Stimulated activated CD4-positive, alpha-beta T cell treated with anti-CD3 and anti-CD28 coated beads, TNF-alpha, amount 100 ng/mL, for 24 hours (primary cell): ENCODE measurements at regions not wholly inside any gene's neighbourhood (a gene's known extent, or its start where the extent isn't known, plus 50 kb on each side); places are given as distances from the start of the nearest gene placed in this dataset.

Experiments
- DNase-seq, 3 experiments: peaks; one replicate each; pipeline ENCODE4 v3.0.0-alpha.2; 2020; ENCODE audit warnings: low read depth in 3 of 3

DNA sequence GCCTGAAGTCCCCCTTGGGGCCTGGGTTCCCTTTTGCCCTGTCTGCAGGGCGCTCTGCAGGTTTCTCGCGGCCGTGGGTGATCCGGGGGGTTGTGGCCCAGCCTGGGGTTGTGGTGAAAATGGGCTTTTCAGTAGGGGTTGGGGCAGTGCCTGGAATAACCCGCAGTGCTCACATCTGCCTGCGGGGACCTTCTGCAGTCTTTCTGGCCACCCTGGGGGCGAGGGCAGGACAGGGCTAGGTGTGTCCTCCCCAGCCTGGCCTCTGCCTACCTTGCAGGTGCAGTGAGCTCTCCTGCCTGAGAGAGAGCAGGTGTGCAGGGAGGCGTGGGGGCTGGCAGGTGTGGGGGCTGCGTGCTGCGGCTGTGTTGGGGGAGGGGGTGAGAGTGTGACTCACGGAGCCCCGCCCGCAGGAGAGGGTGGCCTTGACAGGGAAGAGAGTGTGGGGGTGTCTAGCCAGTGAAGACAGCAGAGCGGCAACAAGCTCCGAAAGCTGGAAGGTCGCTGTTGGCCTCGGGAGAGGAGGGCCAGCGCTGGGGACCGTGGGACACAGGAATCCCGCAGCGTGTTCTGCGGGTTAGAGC, 131.4 kb downstream of the MRPL36 start:
- no peak for DNase-seq

DNA sequence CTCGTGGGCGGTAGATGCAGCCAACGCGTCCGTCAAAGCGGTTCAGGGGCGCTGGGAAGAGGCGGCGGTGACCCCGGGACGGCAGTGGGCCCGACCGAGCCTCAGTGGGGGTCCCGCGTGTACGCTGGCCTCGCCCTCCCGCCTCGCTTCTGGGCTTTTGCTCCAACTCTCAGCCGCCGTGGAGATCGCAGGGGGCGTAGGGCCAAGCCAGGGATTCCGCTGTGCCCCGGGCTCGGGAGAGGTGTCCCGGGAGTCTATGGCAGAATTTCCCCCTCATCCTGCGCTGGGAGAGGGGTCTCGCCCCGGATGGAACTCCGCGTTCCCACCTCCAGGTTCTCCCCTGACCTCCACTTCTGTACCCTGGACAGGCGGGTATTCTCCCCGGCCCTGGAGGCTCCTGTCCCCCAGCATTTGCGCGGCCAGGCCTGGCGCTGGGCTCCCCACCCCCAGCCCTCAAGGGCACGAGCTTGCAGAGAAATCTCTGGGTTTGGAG, 131.9 kb downstream of the MRPL36 start:
- no peak for DNase-seq

DNA sequence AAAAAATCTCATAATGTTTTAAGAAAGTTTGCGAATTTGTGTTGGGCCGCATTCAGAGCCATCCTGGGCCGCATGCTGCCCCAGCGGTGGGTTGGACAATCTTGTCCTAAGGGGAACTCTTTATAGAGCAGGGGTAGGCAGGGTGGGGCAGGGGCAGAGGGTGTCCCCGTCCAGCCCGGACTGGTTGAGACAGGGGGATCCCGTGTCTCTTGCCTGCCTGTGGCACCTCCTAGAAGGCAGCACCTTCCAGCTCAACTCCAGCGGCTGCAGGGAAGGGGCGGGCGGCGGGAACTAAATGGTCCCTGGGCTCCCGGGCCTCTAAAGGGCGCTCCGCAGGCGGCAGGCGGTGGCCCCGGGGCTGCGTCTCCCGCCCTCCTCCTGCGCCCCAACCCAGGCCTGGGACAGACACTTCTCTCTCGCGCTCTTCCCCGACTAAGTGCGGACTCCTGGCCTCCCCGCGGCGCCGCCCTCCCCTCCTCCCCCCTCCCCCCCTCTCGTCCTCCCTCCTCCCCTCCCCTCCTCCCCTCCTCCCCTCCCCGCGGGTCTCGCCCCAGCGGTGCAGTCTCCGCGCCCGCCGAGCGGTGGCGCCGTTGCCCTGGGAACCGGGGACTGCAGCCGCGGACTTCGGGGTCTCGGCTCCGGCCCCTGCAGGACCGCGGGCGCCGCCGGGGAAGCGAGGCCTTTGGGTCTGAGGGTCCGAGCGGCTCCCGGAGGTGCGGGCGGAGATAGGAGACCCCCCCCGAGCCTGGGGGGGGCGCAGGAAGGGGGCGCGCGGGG, 132.6 kb downstream of the MRPL36 start:
- DNase-seq = peak in 2 of 3 experiments; percentile 27 to 41

DNA sequence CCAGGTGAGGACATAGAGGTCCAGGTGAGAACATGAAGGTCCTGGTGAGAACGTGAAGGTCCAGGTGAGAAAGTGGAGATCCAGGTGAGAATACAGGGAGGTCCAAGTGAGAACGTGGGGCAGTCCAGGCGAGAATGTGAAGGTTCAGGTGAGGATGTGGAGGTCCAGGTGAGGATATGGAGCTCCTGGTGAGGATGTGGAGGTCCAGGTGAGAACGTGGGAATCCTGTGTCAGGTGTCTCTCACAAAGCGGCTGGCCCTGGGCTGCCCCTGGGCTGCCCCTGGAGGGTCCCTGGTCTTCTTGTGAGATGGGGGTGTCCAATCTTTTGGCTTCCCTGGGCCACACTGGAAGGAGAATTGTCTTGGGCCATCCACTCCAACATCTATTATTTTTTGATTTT, 133.4 kb downstream of the MRPL36 start:
- no peak for DNase-seq

DNA sequence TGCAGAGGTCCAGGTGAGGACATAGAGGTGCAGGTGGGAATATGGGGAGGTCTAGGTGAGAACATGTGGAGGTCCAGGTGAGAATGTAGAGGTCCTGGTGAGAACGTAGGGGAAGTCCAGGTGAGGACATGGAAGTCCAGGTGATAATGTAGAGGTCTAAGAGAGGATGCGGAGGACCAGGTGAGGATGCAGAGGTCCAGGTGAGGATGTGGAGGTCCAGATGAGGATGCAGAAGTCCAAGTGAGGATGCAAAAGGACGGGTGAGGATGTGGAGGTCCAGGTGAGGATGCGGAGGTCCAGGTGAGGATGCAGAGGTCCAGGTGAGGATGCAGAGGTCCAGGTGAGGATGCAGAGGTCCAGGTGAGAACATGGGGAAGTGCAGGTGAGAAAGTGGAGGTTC, 133.8 kb downstream of the MRPL36 start:
- no peak for DNase-seq

DNA sequence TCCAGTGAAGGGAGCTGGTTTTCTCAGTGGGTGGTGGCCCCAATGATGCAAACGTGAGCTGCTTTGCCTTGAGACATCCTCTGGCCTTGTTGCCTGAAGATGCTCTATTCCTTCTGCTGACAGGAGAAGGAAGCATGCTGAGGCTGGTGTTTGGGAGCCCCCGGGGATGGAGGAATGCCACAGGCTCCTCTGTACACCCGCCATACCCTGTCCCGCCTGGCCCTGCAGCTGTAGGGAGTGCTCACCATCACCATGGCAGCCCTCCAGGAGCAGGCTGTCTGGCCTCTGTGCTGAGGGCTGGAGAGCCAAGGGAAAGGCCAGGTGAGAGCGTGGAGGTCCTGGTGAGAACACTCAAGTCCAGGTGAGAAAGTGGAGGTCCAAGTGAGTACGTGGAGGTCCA, 134.4 kb downstream of the MRPL36 start:
- no peak for DNase-seq

DNA sequence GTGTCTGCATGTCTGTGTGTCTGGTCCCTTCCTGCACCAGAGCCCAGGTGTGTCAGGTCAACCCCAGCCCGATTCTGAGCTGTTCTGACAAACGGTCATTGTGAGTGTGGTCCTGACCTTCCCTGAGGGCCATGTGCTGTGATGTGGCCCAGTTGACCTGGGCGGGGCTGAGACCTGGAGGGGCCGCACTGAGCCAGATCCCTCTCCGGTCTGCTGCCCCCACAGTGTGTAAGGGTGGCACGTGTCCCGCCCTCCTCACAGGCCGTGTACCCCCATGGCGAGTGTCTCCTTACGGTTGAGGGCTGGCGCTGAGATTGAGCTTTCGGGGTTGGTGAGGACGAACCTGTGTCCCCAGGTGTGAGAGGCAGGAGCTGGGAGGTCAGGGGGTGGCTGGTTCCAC, 136.5 kb downstream of the MRPL36 start:
- DNase-seq = no peak

DNA sequence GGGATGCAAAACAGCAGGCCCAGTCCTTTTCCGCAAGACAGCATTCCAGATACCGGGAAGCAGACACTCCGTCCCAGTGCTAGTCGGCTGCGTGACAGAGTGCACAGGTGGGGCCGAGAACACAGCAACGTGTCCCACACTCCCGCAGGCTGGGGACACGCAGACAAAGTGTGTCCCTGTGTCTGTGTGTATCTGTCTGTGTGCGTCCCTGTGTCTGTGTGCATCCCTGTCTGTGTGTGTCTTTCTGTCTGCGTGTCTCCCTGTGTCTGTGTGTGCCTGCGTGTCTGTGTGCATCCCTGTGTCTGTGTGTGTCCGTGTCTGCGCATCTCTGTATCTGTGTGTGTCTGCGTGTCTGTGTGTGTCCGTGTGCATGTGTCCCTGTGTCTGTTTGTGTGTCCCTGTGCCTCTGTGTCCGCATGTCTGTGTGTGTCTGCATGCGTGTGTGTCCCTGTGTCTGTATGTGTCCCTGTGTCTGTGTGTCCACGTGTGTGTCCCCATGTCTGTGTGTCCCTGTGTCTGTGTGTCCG, 137.0 kb downstream of the MRPL36 start:
- no peak for DNase-seq

DNA sequence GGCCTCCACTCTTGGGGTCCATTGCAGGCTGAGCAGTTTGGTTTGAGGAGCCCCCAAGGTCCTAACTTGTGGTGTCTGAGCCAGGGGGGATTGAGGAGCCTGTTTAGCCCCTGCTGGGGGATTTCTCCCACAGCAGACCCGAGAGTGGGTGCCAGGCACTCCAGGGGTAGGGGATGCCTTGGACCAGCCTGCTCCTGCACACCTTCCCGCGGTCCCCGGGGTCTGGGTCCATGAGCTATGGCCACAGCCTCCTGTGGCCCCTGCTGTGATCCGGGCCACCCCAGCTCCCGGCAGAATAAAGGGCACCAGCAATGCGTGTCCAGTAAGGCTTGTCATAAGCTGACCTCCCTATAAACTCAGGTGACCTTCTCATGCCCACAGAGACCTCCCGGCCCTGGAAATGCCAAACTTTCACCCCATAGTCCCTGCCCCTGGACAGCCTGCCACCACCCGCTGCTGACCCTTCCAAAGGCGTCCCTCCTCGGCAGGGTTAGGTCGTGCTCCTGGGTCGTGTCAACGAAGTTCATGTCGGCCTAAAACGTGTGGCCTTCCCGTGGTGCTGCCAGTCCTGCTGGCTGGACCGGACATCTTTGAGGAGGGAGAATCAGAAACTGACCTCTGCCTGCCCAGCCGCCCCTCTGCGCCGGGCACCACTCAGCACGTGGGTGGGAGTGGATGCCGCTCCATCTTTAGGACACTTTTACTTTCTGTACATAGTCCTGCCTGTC, 137.6 kb downstream of the MRPL36 start:
- no peak for DNase-seq

DNA sequence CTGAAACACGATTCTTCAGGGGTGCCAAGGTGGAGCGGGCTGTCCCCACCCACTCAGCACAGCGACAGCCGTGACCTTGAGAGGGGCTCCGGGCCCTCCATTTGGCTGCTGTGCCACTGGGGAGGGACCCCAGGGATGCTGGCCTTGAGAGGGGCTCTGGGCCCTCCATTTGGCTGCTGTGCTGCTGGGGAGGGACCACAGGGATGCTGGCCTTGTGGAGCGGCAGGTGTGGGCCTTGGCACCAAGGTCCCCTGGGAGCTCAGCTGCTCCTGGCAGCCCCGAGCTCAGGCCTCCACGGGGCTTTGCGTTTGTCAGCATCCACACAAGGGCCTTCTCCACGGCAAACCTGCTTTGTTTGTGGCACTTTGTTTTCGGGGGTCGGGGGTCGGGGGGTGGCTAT, 137.6 kb upstream of the LPCAT1 start:
- DNase-seq = no peak

DNA sequence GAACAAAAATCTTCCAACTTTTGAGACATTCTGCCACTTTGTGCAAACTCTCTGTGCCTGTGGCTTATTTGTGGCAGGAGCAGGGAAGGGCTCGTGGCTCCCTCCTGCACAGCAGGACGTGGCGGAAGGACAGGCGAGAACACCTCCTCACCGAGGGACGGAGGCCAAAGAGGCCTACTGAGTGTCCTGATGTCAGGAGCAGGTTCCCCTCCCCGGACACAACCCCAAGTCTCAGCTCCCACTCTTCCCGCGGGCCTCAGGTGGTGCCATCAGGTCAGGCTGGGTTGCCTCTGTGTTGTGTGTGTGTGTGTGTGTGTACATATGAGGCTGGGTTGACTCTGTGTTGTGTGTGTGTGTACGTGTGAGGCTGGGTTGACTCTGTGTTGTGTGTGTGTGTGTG, 136.8 kb upstream of the LPCAT1 start:
- DNase-seq = no peak

DNA sequence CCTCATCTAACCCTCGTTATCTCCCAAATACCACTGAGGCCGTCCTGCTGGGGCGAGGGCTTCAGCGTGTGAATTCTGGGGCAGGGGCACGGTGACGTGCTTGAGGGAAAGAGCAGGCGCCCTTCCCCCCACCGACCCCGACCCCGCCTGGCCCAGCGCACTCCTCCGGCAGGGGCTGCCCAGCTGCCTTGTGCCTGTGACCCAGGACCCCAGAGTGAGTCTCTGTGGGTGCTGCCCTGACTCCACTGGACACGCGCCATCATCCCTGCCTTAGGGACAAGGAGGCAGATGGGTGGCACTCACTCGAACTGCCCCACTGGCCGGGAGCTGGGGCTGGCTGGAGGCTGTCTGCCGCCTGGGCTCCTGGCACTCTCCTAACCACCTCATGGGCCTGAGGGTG, 136.2 kb upstream of the LPCAT1 start:
- no peak for DNase-seq

DNA sequence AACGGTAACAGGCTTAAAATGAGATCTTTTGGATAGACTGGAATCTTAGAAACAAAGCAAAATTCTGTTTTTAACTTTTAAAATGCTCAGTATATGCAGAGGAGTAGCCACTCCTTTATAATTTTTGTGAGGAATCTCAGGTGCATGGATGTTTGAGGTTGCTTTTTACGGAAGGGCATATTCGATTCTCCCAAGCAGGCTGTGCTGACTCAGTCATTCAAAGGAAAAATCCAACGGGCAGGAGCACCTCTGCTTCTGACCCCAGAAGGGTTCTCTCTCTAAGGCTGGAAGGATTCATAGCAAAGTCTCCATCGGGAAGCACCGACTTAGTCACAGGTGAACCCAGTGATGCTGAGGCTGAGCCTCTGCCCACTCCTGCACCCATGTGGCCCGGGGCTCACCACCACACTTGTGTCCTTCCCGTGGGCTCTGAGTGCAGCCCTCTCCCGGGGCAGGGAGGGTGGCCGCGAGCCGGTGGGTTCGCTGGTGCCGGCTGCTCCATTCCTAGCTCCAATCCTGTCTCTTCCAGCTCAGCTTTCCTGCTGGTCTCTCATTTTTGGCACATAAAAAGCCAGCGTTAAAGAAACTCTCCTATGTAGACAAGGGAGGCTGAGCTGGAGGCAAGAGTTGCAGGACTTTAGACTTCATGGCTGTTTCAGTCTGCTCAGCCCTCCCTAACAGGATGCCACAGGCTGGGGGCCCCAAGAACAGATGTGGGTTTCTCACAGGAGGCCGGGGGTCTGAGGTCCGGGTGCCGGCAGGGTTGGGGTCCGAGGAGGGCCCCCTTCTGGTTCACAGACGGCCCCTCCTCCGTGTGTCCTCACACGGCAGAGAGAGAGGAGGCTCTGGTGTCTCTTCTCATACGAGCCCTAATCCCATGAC, 135.6 kb upstream of the LPCAT1 start:
- DNase-seq = no peak

DNA sequence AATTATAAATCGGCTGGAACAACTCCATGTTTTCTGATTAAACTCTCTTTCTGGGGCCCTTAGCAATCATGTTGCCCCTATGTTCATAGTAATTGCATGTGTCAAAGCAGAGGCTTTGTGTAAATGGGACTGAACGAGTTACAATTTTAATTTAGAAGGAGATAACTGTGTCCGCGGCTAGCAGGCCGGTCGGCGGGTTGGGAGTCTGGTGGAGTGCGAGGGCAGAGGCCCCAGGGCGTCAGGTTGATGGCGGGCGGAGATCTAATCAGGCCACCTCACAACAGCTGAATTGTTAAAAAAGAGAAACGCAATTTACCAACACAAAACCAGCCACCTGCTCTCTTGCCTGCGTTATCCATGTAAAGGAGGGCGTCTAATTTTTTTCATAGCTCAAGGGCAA, 134.9 kb upstream of the LPCAT1 start:
- no peak for DNase-seq

DNA sequence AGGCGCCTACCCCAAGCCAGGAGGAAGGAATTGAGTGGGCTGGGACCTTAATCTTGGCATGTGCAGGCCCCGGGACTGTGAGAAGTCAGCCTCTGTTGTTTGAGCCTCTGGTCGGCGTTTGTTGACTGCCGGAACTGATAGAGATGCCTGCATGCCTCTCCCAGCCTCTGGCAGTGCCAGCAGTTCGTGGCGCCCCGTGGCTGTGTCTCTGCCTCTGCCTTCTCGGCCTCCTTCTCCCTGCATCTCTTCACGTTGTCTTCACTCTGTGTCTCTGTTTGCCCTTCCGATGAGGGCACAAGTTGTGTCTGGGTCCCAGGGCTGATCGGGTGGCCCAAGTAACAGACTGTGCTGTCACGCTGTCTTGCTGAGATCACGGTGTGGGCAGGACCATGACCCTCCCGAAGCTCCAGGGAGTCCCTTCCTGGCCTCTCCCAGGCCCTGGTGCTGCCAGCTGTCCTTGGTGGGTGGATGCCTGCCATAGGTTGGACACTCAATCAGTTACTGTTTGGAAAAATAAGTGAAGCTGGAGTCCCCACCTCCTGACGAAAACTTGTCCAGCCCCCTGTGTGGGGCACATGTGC, 133.5 kb upstream of the LPCAT1 start:
- no peak for DNase-seq

DNA sequence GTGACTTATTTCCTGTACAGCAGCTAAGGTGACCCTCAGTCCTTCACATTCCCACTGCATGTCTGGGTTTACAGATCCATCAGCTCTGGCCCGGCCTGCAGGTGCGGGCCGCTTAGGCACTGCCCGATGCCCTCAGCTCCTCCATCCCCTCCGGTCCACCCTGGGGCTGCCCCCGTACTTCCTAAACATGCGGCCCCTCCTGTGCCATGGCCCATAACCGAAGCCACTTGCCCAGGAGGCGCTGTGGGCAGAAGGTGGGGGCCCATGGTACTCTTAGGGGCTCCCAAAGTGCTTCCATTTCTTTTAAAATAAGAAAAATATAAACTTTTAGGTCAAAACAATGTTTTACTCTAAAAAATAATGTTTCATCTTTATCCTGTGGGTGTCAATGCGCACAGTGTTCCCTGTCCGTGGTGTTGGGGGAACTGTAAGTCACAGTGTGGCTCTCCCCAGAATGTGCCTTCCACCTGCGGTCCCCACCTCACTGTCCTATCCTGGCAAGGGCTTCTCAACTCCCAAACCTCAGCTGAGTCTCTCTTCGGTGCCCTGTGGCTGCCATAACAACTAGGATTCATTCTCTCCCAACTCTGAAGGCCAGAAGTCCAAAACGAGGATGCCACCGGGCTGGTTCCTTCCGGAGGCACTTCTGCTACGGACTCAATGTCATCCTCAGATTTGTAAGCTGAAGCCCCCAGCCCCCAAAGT, 132.7 kb upstream of the LPCAT1 start:
- DNase-seq = no peak

DNA sequence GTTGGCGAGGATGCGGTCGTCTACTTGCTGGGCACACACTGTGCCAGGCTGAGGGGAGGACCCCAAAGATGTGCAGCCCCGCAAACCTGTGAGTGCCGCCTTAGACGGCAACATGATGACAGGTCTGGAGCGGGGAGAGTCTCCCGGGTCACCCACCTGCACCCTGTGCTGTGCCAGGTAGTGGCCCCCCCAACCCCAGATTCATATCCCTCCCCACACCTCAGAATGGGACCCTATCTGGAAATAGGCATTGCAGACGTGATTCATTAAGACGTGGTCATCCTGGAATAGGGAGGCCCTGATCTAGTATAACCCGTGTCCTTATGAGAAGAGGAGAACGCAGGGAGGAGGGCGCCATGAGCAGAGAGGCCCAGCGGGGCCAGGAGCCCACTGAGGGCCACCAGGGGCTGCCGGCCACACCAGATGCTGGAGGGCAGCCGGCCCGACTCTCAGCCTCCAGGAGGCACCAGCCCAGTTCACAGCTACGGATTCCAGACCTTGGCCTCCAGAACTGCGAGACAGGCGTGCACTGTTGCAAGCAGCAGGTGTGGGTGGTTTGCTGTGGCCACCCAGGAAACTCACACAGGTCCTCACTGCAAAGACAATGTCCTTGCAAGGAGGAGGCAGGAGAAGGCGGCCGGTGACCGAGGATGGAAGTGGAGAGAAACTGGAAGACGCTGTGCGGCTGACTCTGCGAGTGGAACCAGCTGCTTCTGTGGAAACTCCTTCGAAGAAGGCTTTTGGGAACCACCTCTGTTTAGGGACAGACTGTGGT, 131.9 kb upstream of the LPCAT1 start:
- no peak for DNase-seq

DNA sequence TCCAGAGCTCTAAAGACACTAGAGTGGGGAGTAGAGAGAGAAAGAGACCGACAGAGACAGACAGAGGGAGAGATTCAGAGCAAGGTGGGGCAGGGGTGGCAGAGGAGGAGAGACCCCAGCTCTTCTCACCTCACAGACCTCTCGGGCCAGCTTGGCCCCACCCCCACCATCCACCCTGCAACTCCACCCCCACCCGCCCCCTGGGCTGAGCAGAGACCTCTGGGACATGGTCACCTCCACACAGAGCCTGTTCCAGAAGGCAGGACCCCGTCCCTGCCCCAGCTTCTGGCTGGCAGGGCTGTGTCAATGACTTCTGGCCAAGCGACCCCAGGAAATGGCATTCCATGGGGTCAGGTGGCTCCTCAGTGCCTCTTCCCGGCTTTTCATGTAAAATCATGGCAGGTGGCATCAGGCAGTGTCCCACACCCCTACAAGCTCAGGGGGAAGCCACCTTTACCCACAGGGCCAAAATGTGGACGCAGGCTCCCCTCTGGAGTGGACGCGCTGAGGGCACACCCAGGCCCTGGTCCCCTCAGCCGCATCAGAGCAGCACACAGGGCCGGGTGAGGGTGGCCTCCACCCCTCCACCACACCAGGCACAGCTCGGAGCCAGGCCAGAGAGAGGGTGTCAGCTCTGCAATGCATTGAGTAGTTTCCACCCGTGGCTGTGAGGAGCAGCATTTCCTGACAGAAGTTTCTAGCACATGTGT, 131.2 kb upstream of the LPCAT1 start:
- no peak for DNase-seq
